Transverse colon (tissue), 4 donors: ENCODE measurements at regions not wholly inside any gene's neighbourhood (a gene's known extent, or its start where the extent isn't known, plus 50 kb on each side); places are given as distances from the start of the nearest gene placed in this dataset.

ENCODE experiments used
- DNase-seq: peaks from one replicate; pipeline ENCODE4 v3.0.0-alpha.2; 2019
- H3K27ac ChIP-seq, 4 donors: fragments of 200-600 bp; sonication (generic); 2 replicates each; pipeline ENCODE4 v1.5.1; 2016 to 2018; ENCODE audit warnings: inconsistent platforms in 4 of 4
- H3K27me3 ChIP-seq: fragments of 200-600 bp; sonication (generic); 2 replicates; pipeline ENCODE4 v1.5.1; 2017; ENCODE audit warnings: inconsistent platforms
- H3K36me3 ChIP-seq, 4 donors: fragments of 200-600 bp; sonication (generic); 2 replicates each; pipeline ENCODE4 v1.5.1; 2017 to 2019; ENCODE audit warnings: inconsistent platforms in 4 of 4
- H3K4me1 ChIP-seq, 4 donors: fragments of 200-600 bp; sonication (generic); 2 replicates each; pipeline ENCODE4 v1.5.1; 2017 to 2020; ENCODE audit warnings: inconsistent platforms in 4 of 4
- H3K4me3 ChIP-seq, 4 donors: fragments of 200-600 bp; sonication (generic); 1 replicate in 1 of 4; 2 replicates in 3 of 4; pipeline versions ENCODE4 v1.5.1 to v1.6.1; 2017 to 2019; ENCODE audit warnings: inconsistent platforms in 4 of 4
- H3K9me3 ChIP-seq, 2 donors: fragments of 200-600 bp; sonication (generic); 2 replicates each; pipeline ENCODE4 v1.5.1; 2017 to 2019; ENCODE audit warnings: inconsistent platforms in 2 of 2
- EP300 ChIP-seq: sonication (generic); formaldehyde crosslinking; IDR thresholded peaks from one replicate; pipeline ENCODE4 v1.6.1; 2017; ENCODE audit warnings: antibody characterized with exemption, low read depth
- POLR2A ChIP-seq: fragments of 450-650 bp; IDR thresholded peaks from one replicate; pipeline ENCODE4 v1.6.1; 2016; ENCODE audit warnings: antibody characterized with exemption, mild to moderate bottlenecking, moderate library complexity
- POLR2AphosphoS5 ChIP-seq, 3 donors: sonication (generic); formaldehyde crosslinking; IDR thresholded peaks; one replicate each; pipeline ENCODE4 v1.6.1; 2016; ENCODE audit warnings: antibody characterized with exemption in 3 of 3
- WGBS, 2 donors: methylation state at CpG; one replicate each; pipeline ENCODE4 v1.1.5; 2018; ENCODE audit warnings: low coverage in 1 of 2; 5-methylcytosine and 5-hydroxymethylcytosine counted together
- in situ Hi-C, 4 donors: fragments of 200-750 bp; cut with MboI; loops; one replicate each; pipeline versions ENCODE4 v1.15.0 to v1.15.1; 2017; ENCODE audit warnings: low sequenced_read_pairs in 3 of 4, low pct_ligation_motif_present in 1 of 4, low pct_unique_long_range_greater_than_20kb in 1 of 4
- intact Hi-C: fragments of 100-400 bp; cut with DNase I; formaldehyde crosslinking; loops from one replicate; pipeline ENCODE4 v1.15.1; 2023; ENCODE audit warnings: low total_unique reads
- TF ChIP-seq, protein P1 (sequence below), 5 experiments: fragments of 200-600 bp in 3 of 5; fragments of 450-650 bp in 2 of 5; sonication (generic) in 3 of 5; IDR thresholded peaks; 1 replicate in 2 of 5; 2 replicates in 3 of 5; pipeline ENCODE4 v1.5.1; 2016 to 2017; ENCODE audit warnings: antibody characterized with exemption in 5 of 5, inconsistent platforms in 3 of 5, mild to moderate bottlenecking in 2 of 5, moderate library complexity in 1 of 5

- DNase-seq: no peak
- no peak overlapping the region for H3K27ac ChIP-seq
- no peak overlapping the region for H3K4me3 ChIP-seq
- intact Hi-C loops (no loop called here), in situ Hi-C loops (no loop called here)
- WGBS, 2 donors: 57 to 71% methylated on average over 3 to 4 of the region's 4 CpGs
- no peaks in the 10 kb centered on the region for H3K4me1 ChIP-seq
- no peak for TF ChIP-seq POLR2A
- no peak for TF ChIP-seq EP300
- TF ChIP-seq, protein P1, sequence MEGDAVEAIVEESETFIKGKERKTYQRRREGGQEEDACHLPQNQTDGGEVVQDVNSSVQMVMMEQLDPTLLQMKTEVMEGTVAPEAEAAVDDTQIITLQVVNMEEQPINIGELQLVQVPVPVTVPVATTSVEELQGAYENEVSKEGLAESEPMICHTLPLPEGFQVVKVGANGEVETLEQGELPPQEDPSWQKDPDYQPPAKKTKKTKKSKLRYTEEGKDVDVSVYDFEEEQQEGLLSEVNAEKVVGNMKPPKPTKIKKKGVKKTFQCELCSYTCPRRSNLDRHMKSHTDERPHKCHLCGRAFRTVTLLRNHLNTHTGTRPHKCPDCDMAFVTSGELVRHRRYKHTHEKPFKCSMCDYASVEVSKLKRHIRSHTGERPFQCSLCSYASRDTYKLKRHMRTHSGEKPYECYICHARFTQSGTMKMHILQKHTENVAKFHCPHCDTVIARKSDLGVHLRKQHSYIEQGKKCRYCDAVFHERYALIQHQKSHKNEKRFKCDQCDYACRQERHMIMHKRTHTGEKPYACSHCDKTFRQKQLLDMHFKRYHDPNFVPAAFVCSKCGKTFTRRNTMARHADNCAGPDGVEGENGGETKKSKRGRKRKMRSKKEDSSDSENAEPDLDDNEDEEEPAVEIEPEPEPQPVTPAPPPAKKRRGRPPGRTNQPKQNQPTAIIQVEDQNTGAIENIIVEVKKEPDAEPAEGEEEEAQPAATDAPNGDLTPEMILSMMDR (IDR thresholded peaks at IDR 0.05): no peak
- no peak for TF ChIP-seq POLR2AphosphoS5 (IDR thresholded peaks at IDR 0.05)
- H3K36me3 ChIP-seq: no peaks in the 10 kb centered on the region
- no peaks in the 10 kb centered on the region for H3K9me3 ChIP-seq
- peaks cover 21% of the 10 kb centered on the region for H3K27me3 ChIP-seq
Measured at GRCh38 chr22:27274770-27275449, 526.6 kb downstream of the MN1 start.

DNA sequence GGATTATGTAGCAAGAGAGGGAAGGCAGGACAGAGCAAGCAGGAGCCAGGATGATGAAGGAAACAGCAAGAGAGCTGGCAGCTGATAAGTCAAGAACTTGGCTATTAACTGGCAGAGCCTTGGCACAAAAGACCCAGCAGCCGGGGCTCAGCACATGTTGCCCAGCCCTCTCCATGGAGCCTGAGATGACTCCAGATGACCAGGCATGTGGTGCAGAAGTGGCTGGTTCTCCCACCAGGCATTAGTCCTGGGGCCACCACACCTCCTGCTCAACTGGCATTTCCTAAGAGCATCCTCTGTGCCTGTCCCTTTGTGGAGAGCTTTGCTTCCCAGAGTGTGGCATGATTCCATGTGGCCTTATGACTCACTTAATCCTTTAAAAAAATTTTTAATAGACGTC, 522.6 kb downstream of the MN1 start:
- DNase-seq: no peak
- peaks cover 12% of the 10 kb centered on the region for H3K27me3 ChIP-seq
- WGBS, 2 donors: 36 to 44% methylated on average over 1 to 2 of the region's 2 CpGs
- in situ Hi-C loops: no loop called here
- no peak overlapping the region for H3K4me3 ChIP-seq
- intact Hi-C loops: no loop called here
- no peaks in the 10 kb centered on the region for H3K4me1 ChIP-seq
- TF ChIP-seq POLR2A (no peak), EP300 (no peak), POLR2AphosphoS5 (IDR thresholded peaks at IDR 0.05) (no peak)
- TF ChIP-seq, protein P1 (IDR thresholded peaks at IDR 0.05): no peak
- no peaks in the 10 kb centered on the region for H3K36me3 ChIP-seq
- H3K27ac ChIP-seq: no peak overlapping the region
- H3K9me3 ChIP-seq: no peaks in the 10 kb centered on the region

DNA sequence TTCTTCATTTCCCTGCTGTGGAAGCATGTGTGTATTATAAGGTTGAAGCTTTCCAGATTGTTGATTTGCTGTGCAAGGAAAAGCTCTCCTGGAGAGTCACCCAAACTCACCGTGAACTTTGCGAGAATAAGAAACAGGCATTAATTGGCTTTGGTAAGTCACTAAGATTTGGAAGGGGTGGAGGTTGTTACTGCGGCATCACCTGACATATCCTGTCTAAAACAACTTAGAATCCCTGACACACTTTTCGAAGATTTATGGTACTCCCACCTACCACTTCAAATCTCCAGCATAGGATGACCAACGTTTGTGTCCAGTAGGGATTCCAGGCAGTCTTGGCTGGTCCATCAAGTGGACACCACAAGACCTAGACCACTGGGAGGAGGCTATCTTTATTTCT, 518.3 kb downstream of the MN1 start:
- Histone ChIP-seq H3K9me3 (no peaks in the 10 kb centered on the region), H3K27me3 (peaks cover 5% of the 10 kb centered on the region), H3K36me3 (no peaks in the 10 kb centered on the region), H3K4me1 (no peaks in the 10 kb centered on the region), H3K4me3 (no peak overlapping the region), H3K27ac (no peak overlapping the region)
- no peak for DNase-seq
- WGBS, 2 donors: 88% methylated on average over 5 of the region's 5 CpGs; no CpG with 5 or more reads in 1 of the 2 donors
- in situ Hi-C loops: no loop called here
- TF ChIP-seq POLR2AphosphoS5 (IDR thresholded peaks at IDR 0.05): no peak
- intact Hi-C loops: no loop called here

- Histone ChIP-seq H3K9me3 (no peaks in the 10 kb centered on the region), H3K4me1 (no peaks in the 10 kb centered on the region), H3K27me3 (peaks cover 5% of the 10 kb centered on the region), H3K4me3 (no peak overlapping the region), H3K36me3 (no peaks in the 10 kb centered on the region), H3K27ac (no peak overlapping the region)
- in situ Hi-C loops (no loop called here), intact Hi-C loops (no loop called here)
- TF ChIP-seq POLR2AphosphoS5 (IDR thresholded peaks at IDR 0.05) (no peak), EP300 (no peak), POLR2A (no peak)
- TF ChIP-seq, protein P1 (IDR thresholded peaks at IDR 0.05): no peak
- no peak for DNase-seq
- WGBS, 2 donors: 82 to 100% methylated on average over 1 to 6 of the region's 6 CpGs
Measured at GRCh38 chr22:27283714-27284113, 517.8 kb downstream of the MN1 start.

DNA sequence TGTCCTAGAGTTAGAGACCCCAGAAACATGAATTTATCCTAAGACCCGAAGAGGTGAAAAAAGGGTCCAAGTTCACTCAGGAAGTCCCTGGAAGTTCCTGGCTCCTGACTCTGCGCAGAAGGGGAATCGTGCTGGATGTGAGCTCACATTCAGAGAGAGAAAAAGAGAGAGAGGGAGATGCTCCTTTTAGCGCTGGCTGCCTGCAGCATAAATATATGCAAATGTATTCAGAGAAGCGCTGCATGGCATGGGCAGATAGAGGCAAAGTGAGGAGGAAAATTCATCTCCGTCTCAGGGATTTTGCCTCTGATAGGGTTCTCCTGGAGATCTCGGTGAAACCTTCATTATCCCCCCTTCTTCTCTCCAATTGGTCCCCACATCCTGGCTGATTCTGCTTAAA, 517.2 kb downstream of the MN1 start:
- in situ Hi-C loops (no loop called here), intact Hi-C loops (no loop called here)
- TF ChIP-seq EP300 (no peak), POLR2AphosphoS5 (IDR thresholded peaks at IDR 0.05) (no peak)
- Histone ChIP-seq H3K36me3 (no peaks in the 10 kb centered on the region), H3K9me3 (no peaks in the 10 kb centered on the region), H3K4me1 (no peaks in the 10 kb centered on the region), H3K27me3 (peaks cover 5% of the 10 kb centered on the region), H3K4me3 (no peak overlapping the region), H3K27ac (no peak overlapping the region)
- no peak for DNase-seq
- WGBS, 2 donors: 90 to 95% methylated on average over 3 to 7 of the region's 7 CpGs
